K562 (cell line): ENCODE measurements at regions not wholly inside any gene's neighbourhood (a gene's known extent, or its start where the extent isn't known, plus 50 kb on each side); places are given as distances from the start of the nearest gene placed in this dataset.

Experiments
- ATF1 ChIP-seq, 2 experiments: fragments of 450-650 bp in 1 of 2; IDR thresholded peaks; 2 replicates each; pipeline ENCODE4 v1.6.1; 2016; ENCODE audit warnings: missing compliant biosample characterization in 1 of 2, missing genetic modification characterization in 1 of 2
- BACH1 ChIP-seq: fragments of 200-800 bp; sonication (Bioruptor generic); IDR thresholded peaks from 2 replicates; pipeline ENCODE4 v1.6.1; 2016; ENCODE audit warnings: missing genetic modification characterization, missing compliant biosample characterization
- BHLHE40 ChIP-seq: IDR thresholded peaks from 2 replicates; pipeline ENCODE4 v1.6.1; 2011; ENCODE audit warnings: low read length, improper control_type of control experiment
- FOXA1 ChIP-seq: fragments of 450-650 bp; IDR thresholded peaks from 2 replicates; pipeline ENCODE4 v1.6.1; 2016; ENCODE audit warnings: mild to moderate bottlenecking, borderline replicate concordance
- LARP7 ChIP-seq: fragments of 450-650 bp; IDR thresholded peaks from 2 replicates; pipeline ENCODE4 v1.6.1; 2016
- MAFF ChIP-seq: IDR thresholded peaks from 2 replicates; pipeline ENCODE4 v1.6.1; 2012; ENCODE audit warnings: low read length, improper control_type of control experiment
- MTA1 ChIP-seq: fragments of 450-650 bp; IDR thresholded peaks from 2 replicates; pipeline ENCODE4 v1.6.1; 2017; ENCODE audit warnings: borderline replicate concordance
- NFE2 ChIP-seq: IDR thresholded peaks from 2 replicates; pipeline ENCODE4 v1.6.1; 2014; ENCODE audit warnings: antibody characterized with exemption, low read depth
- NRF1 ChIP-seq, 2 experiments: fragments of 450-650 bp; IDR thresholded peaks in 1 of 2; conservative IDR thresholded peaks in 1 of 2; 2 replicates each; pipeline ENCODE4 v1.6.1; 2014; ENCODE audit warnings: mild to moderate bottlenecking in 2 of 2
- NUFIP1 ChIP-seq: fragments of 450-650 bp; IDR thresholded peaks from 2 replicates; pipeline ENCODE4 v1.6.1; 2018; ENCODE audit not compliant: partially characterized antibody
- POLR2G ChIP-seq: fragments of 200-400 bp; formaldehyde crosslinking; IDR thresholded peaks from 2 replicates; pipeline ENCODE4 v1.6.1; 2017; ENCODE audit warnings: low read depth, mild to moderate bottlenecking, antibody characterized with exemption, low read length, moderate library complexity
- RNF2 ChIP-seq: sonication (generic); IDR thresholded peaks from 2 replicates; pipeline ENCODE4 v1.6.1; 2016
- TGIF2 ChIP-seq: sonication (generic); formaldehyde crosslinking; IDR thresholded peaks from 2 replicates; pipeline ENCODE4 v1.8.1; 2022; ENCODE audit warnings: mild to moderate bottlenecking, missing genetic modification reagents, moderate library complexity
- ZNF134 ChIP-seq: fragments of 250-450 bp; sonication (Bioruptor Pico); conservative IDR thresholded peaks from 2 replicates; pipeline ENCODE4 v1.4.0; 2020
- ZNF140 ChIP-seq: fragments of 250-450 bp; sonication (Bioruptor Pico); IDR thresholded peaks from 2 replicates; pipeline ENCODE4 v1.8.0; 2021; ENCODE audit warnings: moderate library complexity, mild to moderate bottlenecking, inconsistent platforms
- ZNF316 ChIP-seq: fragments of 450-650 bp; IDR thresholded peaks from 2 replicates; pipeline ENCODE4 v1.6.1; 2016
- ZNF512 ChIP-seq: IDR thresholded peaks from 2 replicates; pipeline ENCODE4 v1.6.1; 2016; ENCODE audit warnings: missing genetic modification characterization, missing compliant biosample characterization
- ZNF584 ChIP-seq: fragments of 200-800 bp; sonication (Bioruptor generic); IDR thresholded peaks from 2 replicates; pipeline ENCODE4 v1.6.1; 2016; ENCODE audit warnings: low read depth, mild to moderate bottlenecking, missing genetic modification characterization, missing compliant biosample characterization
- ZSCAN29 ChIP-seq: fragments of 450-650 bp; IDR thresholded peaks from 2 replicates; pipeline ENCODE4 v1.6.1; 2017
- TF ChIP-seq, protein P1 (sequence below), 2 experiments: fragments of 450-650 bp in 1 of 2; sonication (generic) in 1 of 2; formaldehyde crosslinking in 1 of 2; IDR thresholded peaks in 1 of 2; conservative IDR thresholded peaks in 1 of 2; 2 replicates each; pipeline versions ENCODE4 v1.6.1 to v1.8.1; 2016 to 2023; ENCODE audit warnings: mild to moderate bottlenecking in 2 of 2, moderate library complexity in 2 of 2, inconsistent platforms in 1 of 2, missing genetic modification reagents in 1 of 2

DNA sequence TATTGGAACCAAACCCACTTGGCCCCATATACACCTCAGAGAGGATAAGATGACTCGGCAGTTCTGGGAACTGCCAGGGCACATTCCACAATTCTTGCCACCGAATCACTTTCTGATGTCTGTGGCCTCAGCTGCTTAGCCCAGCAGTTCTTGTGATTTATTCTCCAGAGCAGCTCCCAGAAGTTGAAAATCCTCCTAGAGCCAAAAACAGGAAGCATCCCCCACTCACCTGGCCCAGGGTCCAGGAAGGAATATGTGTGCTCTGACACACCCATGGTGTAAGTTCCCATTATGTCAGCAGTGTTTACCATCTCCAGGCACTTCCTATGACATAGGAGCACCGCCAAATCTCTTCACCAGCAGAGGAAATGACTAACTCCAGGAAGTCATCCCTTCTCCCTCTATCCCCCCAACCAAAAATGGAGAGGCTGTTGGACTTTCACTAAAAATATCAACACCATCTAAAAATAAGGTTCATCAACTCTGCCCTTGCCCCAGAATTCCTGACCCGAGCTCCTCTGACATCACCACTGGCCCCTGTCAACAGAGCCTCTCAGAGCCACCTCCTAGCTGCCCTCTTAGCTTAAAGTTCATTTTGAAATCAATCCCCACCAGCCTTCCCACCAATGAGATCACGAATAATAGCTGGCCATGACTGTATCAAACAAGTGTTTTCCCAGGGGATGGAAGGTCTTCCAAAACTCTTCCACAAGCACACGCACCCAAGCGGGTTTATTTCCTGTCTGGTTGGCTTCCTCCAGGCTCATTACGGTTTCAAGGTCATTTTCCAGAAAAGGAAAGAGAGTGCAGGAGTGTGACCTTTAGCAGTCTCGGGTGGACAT, 223.1 kb upstream of the PARD3B start (continued):
- TF ChIP-seq BACH1 (tag) = peak; percentile 61; the same call in 1 of the 2 replicates
- no peak for TF ChIP-seq TGIF2 (CRISPR knock-in tag)
- TF ChIP-seq MAFF = peak; percentile 45
- no peak for TF ChIP-seq ZNF134 (CRISPR knock-in tag)
- TF ChIP-seq NUFIP1 = no peak
- TF ChIP-seq ZSCAN29 = no peak
- no peak for TF ChIP-seq NRF1 (conservative IDR thresholded peaks at IDR 0.05 in 1 of 2, IDR thresholded peaks at IDR 0.05 in 1 of 2)
- TF ChIP-seq RNF2 = no peak
- no peak for TF ChIP-seq ATF1 (CRISPR knock-in tag; IDR thresholded peaks at IDR 0.05)
- no peak for TF ChIP-seq ATF1 (tag; IDR thresholded peaks at IDR 0.05)
- no peak for TF ChIP-seq BHLHE40
- TF ChIP-seq ZNF584 (CRISPR knock-in tag) = 0 out of 2 replicates have a peak, but pooled peaks have one; percentile 44
- TF ChIP-seq POLR2G = no peak
- no peak for TF ChIP-seq MTA1
- no peak for TF ChIP-seq ZNF512 (tag)
- TF ChIP-seq, protein P1, sequence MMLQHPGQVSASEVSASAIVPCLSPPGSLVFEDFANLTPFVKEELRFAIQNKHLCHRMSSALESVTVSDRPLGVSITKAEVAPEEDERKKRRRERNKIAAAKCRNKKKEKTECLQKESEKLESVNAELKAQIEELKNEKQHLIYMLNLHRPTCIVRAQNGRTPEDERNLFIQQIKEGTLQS (IDR thresholded peaks at IDR 0.05) = peak; percentile 18; the same call in 1 of the 2 replicates
- TF ChIP-seq, protein P1 (CRISPR knock-in tag; conservative IDR thresholded peaks at IDR 0.05) = no peak
- peak; percentile 34; the same call in 1 of the 2 replicates for TF ChIP-seq NFE2
- no peak for TF ChIP-seq FOXA1
- no peak for TF ChIP-seq ZNF140
- TF ChIP-seq ZNF316 = peak; percentile 70
- TF ChIP-seq LARP7 = no peak
